ENCODE measurements at regions not wholly inside any gene's neighbourhood (a gene's known extent, or its start where the extent isn't known, plus 50 kb on each side); places are given as distances from the start of the nearest gene placed in this dataset.

GRCh38 chr11:80082406-80082805 is 641.6 kb upstream of the TENM4 start:
- DNase-seq, result no peak

- no peak for DNase-seq
These were observed 636.3 kb upstream of the TENM4 start for GRCh38 chr11:80077113-80077512.

GRCh38 chr11:80074837-80075236 is 634.0 kb upstream of the TENM4 start:
- DNase-seq, result no peak

- DNase-seq, result no peak
These were observed 625.5 kb upstream of the TENM4 start for GRCh38 chr11:80066291-80066690.

- DNase-seq, result no peak
These were observed 624.3 kb upstream of the TENM4 start for GRCh38 chr11:80065086-80065485.

- DNase-seq, result no peak
These were observed 620.2 kb upstream of the TENM4 start for GRCh38 chr11:80061056-80061455.

- DNase-seq, result no peak
These were observed 613.8 kb upstream of the TENM4 start for GRCh38 chr11:80054582-80055165.

GRCh38 chr11:80048513-80048912 is 607.7 kb upstream of the TENM4 start:
- DNase-seq, result no peak

- no peak for DNase-seq
These were observed 600.5 kb upstream of the TENM4 start for GRCh38 chr11:80041136-80042000.

GRCh38 chr11:80034801-80035200 is 594.0 kb upstream of the TENM4 start:
- no peak for DNase-seq

GRCh38 chr11:80031014-80031600 is 590.3 kb upstream of the TENM4 start:
- no peak for DNase-seq

GRCh38 chr11:80028998-80029397 is 588.2 kb upstream of the TENM4 start:
- no peak for DNase-seq

- no peak for DNase-seq
These were observed 583.3 kb upstream of the TENM4 start for GRCh38 chr11:80024119-80024518.

GRCh38 chr11:80023386-80023785 is 582.6 kb upstream of the TENM4 start:
- DNase-seq, result no peak

- no peak for DNase-seq
These were observed 569.7 kb upstream of the TENM4 start for GRCh38 chr11:80010536-80010935.

- no peak for DNase-seq
These were observed 568.3 kb upstream of the TENM4 start for GRCh38 chr11:80009081-80009480.

GRCh38 chr11:80007616-80008015 is 566.8 kb upstream of the TENM4 start:
- no peak for DNase-seq

GRCh38 chr11:79990141-79990540 is 549.3 kb upstream of the TENM4 start:
- DNase-seq, result no peak

GRCh38 chr11:79982185-79982584 is 541.4 kb upstream of the TENM4 start:
- no peak for DNase-seq

GRCh38 chr11:79980916-79981315 is 540.1 kb upstream of the TENM4 start:
- no peak for DNase-seq

GRCh38 chr11:79973721-79974617 is 533.1 kb upstream of the TENM4 start:
- no peak for DNase-seq

GRCh38 chr11:79971255-79971654 is 530.4 kb upstream of the TENM4 start:
- no peak for DNase-seq

- no peak for DNase-seq
These were observed 525.8 kb upstream of the TENM4 start for GRCh38 chr11:79966592-79966991.

Data from activated CD4-positive, alpha-beta T cell treated with anti-CD3 and anti-CD28 coated beads, Interleukin-2, amount 50 U/mL, for 1 hour (primary cell).